ENCODE measurements at regions not wholly inside any gene's neighbourhood (a gene's known extent, or its start where the extent isn't known, plus 50 kb on each side); places are given as distances from the start of the nearest gene placed in this dataset.

- no peak overlapping the region for H3K27ac ChIP-seq
- H3K27me3 ChIP-seq = no peaks in the 10 kb centered on the region
- no peaks in the 10 kb centered on the region for H3K36me3 ChIP-seq
- intact Hi-C loops (cut with DNase I; ENCODE audit: low total_unique reads) = no loop called here
- no peak overlapping the region for H3K4me3 ChIP-seq
- DNase-seq (ENCODE audit: low spot score in 2 of 2) = no peak
- no peak for TF ChIP-seq POLR2AphosphoS5 (IDR thresholded peaks at IDR 0.05)
- TF ChIP-seq POLR2A (IDR thresholded peaks at IDR 0.05) = no peak
- TF ChIP-seq, protein P1, sequence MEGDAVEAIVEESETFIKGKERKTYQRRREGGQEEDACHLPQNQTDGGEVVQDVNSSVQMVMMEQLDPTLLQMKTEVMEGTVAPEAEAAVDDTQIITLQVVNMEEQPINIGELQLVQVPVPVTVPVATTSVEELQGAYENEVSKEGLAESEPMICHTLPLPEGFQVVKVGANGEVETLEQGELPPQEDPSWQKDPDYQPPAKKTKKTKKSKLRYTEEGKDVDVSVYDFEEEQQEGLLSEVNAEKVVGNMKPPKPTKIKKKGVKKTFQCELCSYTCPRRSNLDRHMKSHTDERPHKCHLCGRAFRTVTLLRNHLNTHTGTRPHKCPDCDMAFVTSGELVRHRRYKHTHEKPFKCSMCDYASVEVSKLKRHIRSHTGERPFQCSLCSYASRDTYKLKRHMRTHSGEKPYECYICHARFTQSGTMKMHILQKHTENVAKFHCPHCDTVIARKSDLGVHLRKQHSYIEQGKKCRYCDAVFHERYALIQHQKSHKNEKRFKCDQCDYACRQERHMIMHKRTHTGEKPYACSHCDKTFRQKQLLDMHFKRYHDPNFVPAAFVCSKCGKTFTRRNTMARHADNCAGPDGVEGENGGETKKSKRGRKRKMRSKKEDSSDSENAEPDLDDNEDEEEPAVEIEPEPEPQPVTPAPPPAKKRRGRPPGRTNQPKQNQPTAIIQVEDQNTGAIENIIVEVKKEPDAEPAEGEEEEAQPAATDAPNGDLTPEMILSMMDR (IDR thresholded peaks at IDR 0.05) = no peak
- H3K4me1 ChIP-seq = no peaks in the 10 kb centered on the region
- no peaks in the 10 kb centered on the region for H3K9me3 ChIP-seq
Measured at GRCh38 chr6:95815389-95816056, 200.3 kb upstream of the FUT9 start.

DNA sequence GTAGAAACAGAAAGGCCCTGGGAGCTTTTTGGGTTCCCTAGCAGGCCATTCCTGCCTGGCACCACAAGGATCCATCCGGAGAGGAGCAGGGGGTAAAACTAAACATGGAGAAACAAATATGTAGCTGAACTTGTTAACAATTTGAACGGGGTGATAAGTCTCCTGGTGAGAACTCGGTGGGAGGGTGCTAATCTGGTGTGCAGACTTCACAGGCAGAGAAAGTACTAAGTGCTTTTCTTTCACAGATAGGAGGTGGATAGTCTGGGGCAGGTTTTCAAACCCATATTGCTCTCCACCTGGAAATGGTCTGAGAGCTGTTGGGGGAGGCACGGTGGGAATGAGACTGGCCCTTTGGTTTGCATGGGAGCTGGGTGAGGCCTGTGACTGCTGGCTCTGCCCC is 196.3 kb upstream of the FUT9 start:
- Histone ChIP-seq H3K4me3 (no peak overlapping the region), H3K4me1 (no peaks in the 10 kb centered on the region), H3K27me3 (no peaks in the 10 kb centered on the region), H3K9me3 (no peaks in the 10 kb centered on the region), H3K36me3 (no peaks in the 10 kb centered on the region), H3K27ac (no peak overlapping the region)
- TF ChIP-seq POLR2A (IDR thresholded peaks at IDR 0.05) (no peak), POLR2AphosphoS5 (IDR thresholded peaks at IDR 0.05) (no peak)
- DNase-seq (ENCODE audit: low spot score in 2 of 2) = no peak
- intact Hi-C loops (cut with DNase I; ENCODE audit: low total_unique reads) = no loop called here

DNA sequence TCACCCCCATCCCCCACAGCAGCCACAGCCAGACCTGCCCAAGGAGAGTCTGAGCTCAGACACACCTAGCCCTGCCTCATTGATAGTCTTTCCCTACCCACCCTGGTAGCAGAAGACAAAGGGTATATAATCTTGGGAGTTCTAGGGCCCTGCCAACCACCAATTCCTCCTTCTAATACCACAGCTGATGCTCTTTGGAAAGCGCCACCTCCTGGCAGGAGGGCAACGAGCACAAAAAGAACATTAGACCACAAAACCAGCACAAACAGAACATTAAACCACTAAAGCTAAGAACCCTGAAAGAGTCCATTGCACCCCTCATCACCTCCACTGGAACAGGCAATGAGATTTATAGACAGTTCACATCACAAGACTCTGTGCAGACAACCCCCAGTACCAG is 195.8 kb upstream of the FUT9 start:
- Histone ChIP-seq H3K4me1 (no peaks in the 10 kb centered on the region), H3K36me3 (no peaks in the 10 kb centered on the region), H3K4me3 (no peak overlapping the region), H3K27ac (no peak overlapping the region), H3K9me3 (no peaks in the 10 kb centered on the region), H3K27me3 (no peaks in the 10 kb centered on the region)
- TF ChIP-seq POLR2A (IDR thresholded peaks at IDR 0.05) = no peak
- no peak for TF ChIP-seq POLR2AphosphoS5 (IDR thresholded peaks at IDR 0.05)
- TF ChIP-seq, protein P1 (IDR thresholded peaks at IDR 0.05) = no peak
- intact Hi-C loops (cut with DNase I; ENCODE audit: low total_unique reads) = no loop called here
- DNase-seq (ENCODE audit: low spot score in 2 of 2) = no peak

GRCh38 chr6:95830859-95831557 is 184.8 kb upstream of the FUT9 start:
- Histone ChIP-seq H3K36me3 (no peaks in the 10 kb centered on the region), H3K27me3 (no peaks in the 10 kb centered on the region), H3K4me3 (no peak overlapping the region), H3K9me3 (no peaks in the 10 kb centered on the region), H3K4me1 (no peaks in the 10 kb centered on the region), H3K27ac (no peak overlapping the region)
- intact Hi-C loops (cut with DNase I; ENCODE audit: low total_unique reads) = no loop called here
- no peak for DNase-seq (ENCODE audit: low spot score in 2 of 2)
- TF ChIP-seq POLR2AphosphoS5 (IDR thresholded peaks at IDR 0.05) = no peak
- no peak for TF ChIP-seq POLR2A (IDR thresholded peaks at IDR 0.05)
- TF ChIP-seq, protein P1 (IDR thresholded peaks at IDR 0.05) = no peak

- Histone ChIP-seq H3K4me3 (no peak overlapping the region), H3K4me1 (no peaks in the 10 kb centered on the region), H3K9me3 (no peaks in the 10 kb centered on the region), H3K27me3 (no peaks in the 10 kb centered on the region), H3K27ac (no peak overlapping the region), H3K36me3 (no peaks in the 10 kb centered on the region)
- TF ChIP-seq, protein P1 (IDR thresholded peaks at IDR 0.05) = no peak
- no peak for DNase-seq (ENCODE audit: low spot score in 2 of 2)
- intact Hi-C loops (cut with DNase I; ENCODE audit: low total_unique reads) = no loop called here
Measured at GRCh38 chr6:95837890-95838289, 177.9 kb upstream of the FUT9 start.
